B cell (primary cell): ENCODE measurements at regions not wholly inside any gene's neighbourhood (a gene's known extent, or its start where the extent isn't known, plus 50 kb on each side); places are given as distances from the start of the nearest gene placed in this dataset.

Source experiments
- ATAC-seq: fragments of 200-7000 bp; cut with Tn5 transposase; one replicate; pipeline ENCODE4 v1.10.0; 2021; ENCODE audit warnings: low read depth, mild to moderate bottlenecking, moderate number of reproducible peaks, moderate library complexity
- CTCF ChIA-PET: fragments of 350-600 bp; sonication (Branson Sonifier 250); formaldehyde crosslinking; loops from one replicate; lab custom pipeline; 2021; ENCODE audit warnings: antibody characterized with exemption, inconsistent platforms; lab: Charles Lee
- POLR2A ChIA-PET: fragments of 350-600 bp; sonication (Branson Sonifier 250); formaldehyde crosslinking; loops from one replicate; lab custom pipeline; 2021; ENCODE audit warnings: antibody characterized with exemption; lab: Charles Lee
- DNase-seq: peaks from one replicate; pipeline ENCODE4 v3.0.0; 2013
- H2AFZ ChIP-seq: 2 replicates; pipeline ENCODE4 v1.6.1; 2012; ENCODE audit warnings: mild to moderate bottlenecking, low read depth, low read length; ENCODE audit not compliant: insufficient read depth, poor library complexity, severe bottlenecking
- H3K27ac ChIP-seq, 2 donors: 1 replicate in 1 of 2; 2 replicates in 1 of 2; pipeline ENCODE4 v1.5.1; 2012 to 2013; ENCODE audit warnings: low read length in 2 of 2, mild to moderate bottlenecking in 2 of 2, moderate library complexity in 1 of 2
- H3K27me3 ChIP-seq, 4 experiments: fragments of 200-600 bp in 1 of 4; sonication (generic) in 1 of 4; replicated peaks in 1 of 4; 1 replicate in 2 of 4; 2 replicates in 2 of 4; pipeline versions ENCODE4 v1.6.1 to v1.7.0; 2013 to 2016; ENCODE audit warnings: low read length in 3 of 4, mild to moderate bottlenecking in 2 of 4, mixed read lengths in 1 of 4, moderate library complexity in 1 of 4; ENCODE audit not compliant: insufficient read depth in 4 of 4, control insufficient read depth in 3 of 4; ENCODE audit errors: control extremely low read depth in 1 of 4
- H3K36me3 ChIP-seq, 2 experiments: replicated peaks in 1 of 2; 1 replicate in 1 of 2; 2 replicates in 1 of 2; pipeline versions ENCODE4 v1.6.1 to v1.7.1; 2013; ENCODE audit warnings: low read length in 1 of 2; ENCODE audit not compliant: insufficient read depth in 2 of 2, control insufficient read depth in 1 of 2; ENCODE audit errors: control extremely low read depth in 1 of 2, extremely low read depth in 1 of 2
- H3K4me1 ChIP-seq, 2 donors: fragments of 200-600 bp in 1 of 2; sonication (generic) in 1 of 2; 1 replicate in 1 of 2; 2 replicates in 1 of 2; pipeline versions ENCODE4 v1.5.1 to v1.6.1; 2013 to 2017; ENCODE audit warnings: low read length in 2 of 2; ENCODE audit not compliant: control insufficient read depth in 2 of 2, insufficient read depth in 2 of 2
- H3K4me2 ChIP-seq: replicated peaks from 2 replicates; pipeline ENCODE3; 2012; ENCODE audit warnings: mild to moderate bottlenecking, low read depth, low read length; ENCODE audit not compliant: poor library complexity, severe bottlenecking
- H3K4me3 ChIP-seq, 5 experiments: fragments of 200-600 bp in 1 of 5; sonication (generic) in 1 of 5; 1 replicate in 3 of 5; 2 replicates in 2 of 5; pipeline versions ENCODE4 v1.5.1 to v1.7.0; 2011 to 2016; ENCODE audit warnings: low read length in 4 of 5, mild to moderate bottlenecking in 4 of 5, low read depth in 2 of 5, control low read depth in 1 of 5, moderate library complexity in 1 of 5; ENCODE audit not compliant: insufficient read depth in 1 of 5; ENCODE audit errors: control extremely low read depth in 1 of 5, extremely low read depth in 1 of 5
- H3K79me2 ChIP-seq: fragments of 200-600 bp; sonication (generic); one replicate; pipeline ENCODE4 v1.6.0; 2016; ENCODE audit warnings: low read length; ENCODE audit not compliant: control insufficient read depth, insufficient read depth
- H3K9ac ChIP-seq: fragments of 200-600 bp; sonication (generic); 2 replicates; pipeline ENCODE4 v1.6.1; 2017; ENCODE audit warnings: mild to moderate bottlenecking, low read length, moderate library complexity
- H3K9me3 ChIP-seq, 3 donors: one replicate each; pipeline versions ENCODE4 v1.6.1 to v1.7.1; 2013; ENCODE audit warnings: low read length in 2 of 3; ENCODE audit not compliant: control insufficient read depth in 2 of 3, insufficient read depth in 1 of 3; ENCODE audit errors: control extremely low read depth in 1 of 3
- H4K20me1 ChIP-seq: 2 replicates; pipeline ENCODE4 v1.6.0; 2012; ENCODE audit warnings: mild to moderate bottlenecking, low read length; ENCODE audit not compliant: insufficient read depth, control insufficient read depth, poor library complexity, severe bottlenecking
- H3K27ac Mint-ChIP-seq: one replicate; pipeline ENCODE4 v1.8.0; 2021; ENCODE audit warnings: mixed read lengths
- H3K27me3 Mint-ChIP-seq: one replicate; pipeline ENCODE4 v1.8.0; 2021; ENCODE audit warnings: mixed read lengths
- H3K4me1 Mint-ChIP-seq: one replicate; pipeline ENCODE4 v1.8.0; 2021; ENCODE audit warnings: mixed read lengths
- H3K4me3 Mint-ChIP-seq: one replicate; pipeline ENCODE4 v1.8.0; 2021; ENCODE audit warnings: mixed read lengths
- H3K9me3 Mint-ChIP-seq: one replicate; pipeline ENCODE4 v1.8.0; 2022; ENCODE audit warnings: mixed read lengths; ENCODE audit not compliant: insufficient read depth
- EZH2 ChIP-seq: IDR thresholded peaks from 2 replicates; pipeline ENCODE4 v1.6.1; 2012; ENCODE audit warnings: borderline replicate concordance, low read depth, mild to moderate bottlenecking, moderate library complexity, low read length; ENCODE audit not compliant: insufficient read depth, poor library complexity, severe bottlenecking
- WGBS: methylation state at CpG from one replicate; pipeline ENCODE4 v1.1.5; 2013; ENCODE audit warnings: missing lambda C conversion rate; ENCODE audit not compliant: insufficient coverage; 5-methylcytosine and 5-hydroxymethylcytosine counted together
- intact Hi-C: fragments of 100-400 bp; cut with micrococcal nuclease; formaldehyde crosslinking; loops from one replicate; pipeline ENCODE4 v1.10.0; 2022
- TF ChIP-seq, protein P1 (sequence below): fragments of 200-600 bp; IDR thresholded peaks from one replicate; pipeline ENCODE4 v1.8.0; 2022; ENCODE audit warnings: antibody characterized with exemption, mild to moderate bottlenecking

DNA sequence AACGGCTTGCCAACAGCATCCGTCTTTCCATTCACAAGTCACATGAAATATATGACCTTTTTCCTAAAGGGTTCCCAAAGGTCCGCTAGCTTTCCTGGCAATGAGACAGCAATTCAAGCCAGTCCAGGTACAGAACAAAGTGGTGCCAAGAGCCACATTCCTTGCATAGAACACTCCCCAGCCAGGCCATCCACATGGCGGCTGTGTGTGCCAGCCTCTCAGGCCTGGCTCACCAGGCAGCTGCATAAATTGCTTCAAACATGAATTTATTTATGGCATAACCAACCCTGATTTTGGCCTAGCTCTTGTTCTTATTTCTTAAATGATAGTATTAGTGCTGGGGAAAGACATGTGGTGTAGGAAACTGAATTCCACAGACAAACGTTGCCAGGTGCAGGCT, 63.7 kb upstream of the CREB5 start:
- H3K4me3 ChIP-seq = no peak overlapping the region
- H3K4me2 ChIP-seq = no peak overlapping the region
- Mint-ChIP-seq H3K9me3 (no peaks in the 10 kb centered on the region), H3K4me1 (no peaks in the 10 kb centered on the region), H3K27ac (no peak overlapping the region), H3K4me3 (no peak overlapping the region), H3K27me3 (peaks cover 30% of the 10 kb centered on the region)
- WGBS = 91% methylated on average over 4 of the region's 5 CpGs
- H3K27ac ChIP-seq = no peak overlapping the region
- H3K27me3 ChIP-seq = peaks cover 0 to 5% (median 0%) of the 10 kb centered on the region in 4 experiments
- TF ChIP-seq EZH2 = no peak
- TF ChIP-seq, protein P1, sequence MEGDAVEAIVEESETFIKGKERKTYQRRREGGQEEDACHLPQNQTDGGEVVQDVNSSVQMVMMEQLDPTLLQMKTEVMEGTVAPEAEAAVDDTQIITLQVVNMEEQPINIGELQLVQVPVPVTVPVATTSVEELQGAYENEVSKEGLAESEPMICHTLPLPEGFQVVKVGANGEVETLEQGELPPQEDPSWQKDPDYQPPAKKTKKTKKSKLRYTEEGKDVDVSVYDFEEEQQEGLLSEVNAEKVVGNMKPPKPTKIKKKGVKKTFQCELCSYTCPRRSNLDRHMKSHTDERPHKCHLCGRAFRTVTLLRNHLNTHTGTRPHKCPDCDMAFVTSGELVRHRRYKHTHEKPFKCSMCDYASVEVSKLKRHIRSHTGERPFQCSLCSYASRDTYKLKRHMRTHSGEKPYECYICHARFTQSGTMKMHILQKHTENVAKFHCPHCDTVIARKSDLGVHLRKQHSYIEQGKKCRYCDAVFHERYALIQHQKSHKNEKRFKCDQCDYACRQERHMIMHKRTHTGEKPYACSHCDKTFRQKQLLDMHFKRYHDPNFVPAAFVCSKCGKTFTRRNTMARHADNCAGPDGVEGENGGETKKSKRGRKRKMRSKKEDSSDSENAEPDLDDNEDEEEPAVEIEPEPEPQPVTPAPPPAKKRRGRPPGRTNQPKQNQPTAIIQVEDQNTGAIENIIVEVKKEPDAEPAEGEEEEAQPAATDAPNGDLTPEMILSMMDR = no peak
- ATAC-seq (no peak), DNase-seq (no peak)
- no peaks in the 10 kb centered on the region for H3K4me1 ChIP-seq
- no peak overlapping the region for H3K9ac ChIP-seq
- H3K36me3 ChIP-seq = no peaks in the 10 kb centered on the region
- POLR2A ChIA-PET = no interaction called here
- H3K79me2 ChIP-seq = no peaks in the 10 kb centered on the region
- H4K20me1 ChIP-seq = no peaks in the 10 kb centered on the region
- CTCF ChIA-PET = interaction anchor here (0.7 to 1.2 kb wide), 3 partner anchors 11 to 271 kb away, joined by 3 to 4 read pairs (median 3); no protein-coding TSS in a partner anchor
- no peak overlapping the region for H2AFZ ChIP-seq
- H3K9me3 ChIP-seq = no peaks in the 10 kb centered on the region
- intact Hi-C loops = no loop called here

DNA sequence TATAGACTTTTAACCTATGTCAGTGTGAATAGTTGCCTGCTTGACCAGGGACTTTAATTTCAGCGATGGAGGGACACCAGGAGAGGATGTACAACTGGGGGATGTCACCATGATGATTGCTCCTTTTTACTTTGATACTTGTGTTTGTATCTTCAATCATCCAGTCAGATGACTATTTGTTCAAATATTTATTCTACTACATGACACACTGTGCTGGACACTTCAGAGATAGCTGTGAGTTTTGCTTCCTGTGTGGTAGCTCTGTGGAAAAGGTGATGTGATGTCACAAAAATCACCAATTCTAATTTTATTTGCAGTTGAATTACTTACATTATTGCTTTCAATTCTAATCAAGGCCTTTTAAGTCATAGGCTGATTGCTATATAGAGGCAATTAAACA, 62.7 kb upstream of the CREB5 start:
- no peak overlapping the region for H3K4me2 ChIP-seq
- Mint-ChIP-seq H3K27ac (no peak overlapping the region), H3K4me1 (no peaks in the 10 kb centered on the region), H3K4me3 (no peak overlapping the region), H3K9me3 (no peaks in the 10 kb centered on the region), H3K27me3 (peaks cover 23% of the 10 kb centered on the region)
- WGBS = no CpG with 5 or more reads among the region's 1 CpG
- H3K36me3 ChIP-seq = no peaks in the 10 kb centered on the region
- no peaks in the 10 kb centered on the region for H4K20me1 ChIP-seq
- TF ChIP-seq, protein P1 = no peak
- TF ChIP-seq EZH2 = no peak
- no peak overlapping the region for H2AFZ ChIP-seq
- H3K27ac ChIP-seq = no peak overlapping the region
- ATAC-seq (no peak), DNase-seq (no peak)
- no peak overlapping the region for H3K4me3 ChIP-seq
- POLR2A ChIA-PET = no interaction called here
- H3K9ac ChIP-seq = no peak overlapping the region
- H3K27me3 ChIP-seq = peaks cover 0 to 5% (median 0%) of the 10 kb centered on the region in 4 experiments
- H3K79me2 ChIP-seq = no peaks in the 10 kb centered on the region
- CTCF ChIA-PET = no interaction called here
- H3K4me1 ChIP-seq = no peaks in the 10 kb centered on the region
- intact Hi-C loops = no loop called here
- H3K9me3 ChIP-seq = no peaks in the 10 kb centered on the region
